OCI-LY1 (cell line): ENCODE measurements at regions not wholly inside any gene's neighbourhood (a gene's known extent, or its start where the extent isn't known, plus 50 kb on each side); places are given as distances from the start of the nearest gene placed in this dataset.

Source experiments
- H2AFZ ChIP-seq: fragments of 200-600 bp; sonication (generic), shearing (Covaris generic); 2 replicates; pipeline ENCODE4 v1.6.0; 2014; ENCODE audit warnings: antibody characterized with exemption, mild to moderate bottlenecking, low read length
- H3F3A ChIP-seq: fragments of 200-600 bp; sonication (generic), shearing (Covaris generic); 2 replicates; pipeline ENCODE4 v1.6.0; 2014; ENCODE audit warnings: mild to moderate bottlenecking, antibody characterized with exemption, low read length, moderate library complexity; ENCODE audit not compliant: insufficient read depth
- H3K27ac ChIP-seq: fragments of 200-600 bp; sonication (generic); 2 replicates; pipeline ENCODE4 v1.5.1; 2014; ENCODE audit warnings: low read length, mixed run types, mild to moderate bottlenecking, low read depth; ENCODE audit not compliant: poor library complexity, severe bottlenecking
- H3K27me3 ChIP-seq: fragments of 200-600 bp; sonication (generic); 2 replicates; pipeline ENCODE4 v1.6.0; 2014; ENCODE audit warnings: antibody characterized with exemption, mild to moderate bottlenecking, low read length, moderate library complexity; ENCODE audit not compliant: insufficient read depth
- H3K36me3 ChIP-seq: fragments of 200-600 bp; sonication (generic); 2 replicates; pipeline ENCODE4 v1.6.1; 2014; ENCODE audit warnings: mild to moderate bottlenecking, antibody characterized with exemption, low read length, moderate library complexity, mixed read lengths; ENCODE audit not compliant: insufficient read depth
- H3K4me1 ChIP-seq: fragments of 200-600 bp; sonication (generic); 2 replicates; pipeline ENCODE4 v1.5.1; 2014; ENCODE audit warnings: mild to moderate bottlenecking, low read length, moderate library complexity; ENCODE audit not compliant: insufficient read depth, severe bottlenecking
- H3K4me2 ChIP-seq: fragments of 200-600 bp; sonication (generic), shearing (Covaris generic); 2 replicates; pipeline ENCODE4 v1.6.1; 2014; ENCODE audit warnings: low read length
- H3K4me3 ChIP-seq: fragments of 200-600 bp; sonication (generic); 2 replicates; pipeline ENCODE4 v1.5.1; 2014; ENCODE audit warnings: low read length, low read depth, mild to moderate bottlenecking, mixed read lengths; ENCODE audit not compliant: poor library complexity, severe bottlenecking
- H3K79me2 ChIP-seq: fragments of 200-600 bp; shearing (Covaris generic); 2 replicates; pipeline ENCODE4 v1.6.1; 2016; ENCODE audit warnings: mixed run types, low read length, mixed read lengths; ENCODE audit not compliant: insufficient read depth
- H3K9ac ChIP-seq: fragments of 200-600 bp; sonication (generic), shearing (Covaris generic); 2 replicates; pipeline ENCODE4 v1.6.1; 2014; ENCODE audit warnings: mild to moderate bottlenecking, low read length, mixed read lengths
- H3K9me2 ChIP-seq: fragments of 200-600 bp; sonication (generic), shearing (Covaris generic); 2 replicates; pipeline ENCODE4 v1.6.1; 2014; ENCODE audit warnings: low read depth, mild to moderate bottlenecking, low read length, mixed read lengths
- H3K9me3 ChIP-seq: fragments of 200-600 bp; shearing (Covaris generic); 2 replicates; pipeline ENCODE4 v1.6.1; 2014; ENCODE audit warnings: low read length, mixed read lengths
- H4K20me1 ChIP-seq: fragments of 200-600 bp; sonication (generic), shearing (Covaris generic); 2 replicates; pipeline ENCODE4 v1.6.0; 2016; ENCODE audit warnings: mild to moderate bottlenecking, low read length; ENCODE audit not compliant: insufficient read depth
- EZH2 ChIP-seq: fragments of 200-600 bp; sonication (generic), shearing (Covaris generic); IDR thresholded peaks from 2 replicates; pipeline ENCODE4 v1.8.0; 2017; ENCODE audit warnings: borderline replicate concordance, mixed run types, mild to moderate bottlenecking, antibody characterized with exemption, low read length, moderate library complexity, mixed read lengths
- TF ChIP-seq, protein P1 (sequence below): fragments of 200-600 bp; sonication (generic), shearing (Covaris generic); IDR thresholded peaks from 2 replicates; pipeline ENCODE4 v1.5.1; 2017; ENCODE audit warnings: mild to moderate bottlenecking, antibody characterized with exemption, low read length, moderate library complexity, mixed read lengths

DNA sequence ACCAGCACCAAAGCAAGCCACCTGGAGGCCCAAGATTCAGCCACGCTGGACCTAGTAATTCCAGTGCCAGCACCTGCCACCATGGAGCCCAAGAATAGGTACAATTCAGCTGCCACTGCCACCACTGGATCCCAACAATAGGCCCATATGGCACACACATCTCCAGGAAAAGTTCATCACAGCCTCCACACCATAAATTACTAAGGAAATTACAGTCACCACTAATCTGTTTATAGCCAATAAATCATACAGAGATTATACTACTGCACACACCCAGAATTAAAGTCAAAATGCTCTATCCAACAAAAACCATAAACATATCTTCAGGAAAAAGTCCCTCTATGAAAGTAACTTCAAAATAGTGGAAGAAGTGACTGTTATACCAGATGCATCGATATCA, 242.8 kb downstream of the SPATA31D1 start:
- Histone ChIP-seq H3K4me2 (no peak overlapping the region), H3K4me3 (no peak overlapping the region), H4K20me1 (no peaks in the 10 kb centered on the region), H3K36me3 (no peaks in the 10 kb centered on the region; the same call in 1 of the 2 replicates), H3K9me3 (peaks cover 9% of the 10 kb centered on the region; the same call in 1 of the 2 replicates), H3F3A (peaks cover 6% of the 10 kb centered on the region; the same call in 1 of the 2 replicates), H3K9ac (no peak overlapping the region), H2AFZ (no peak overlapping the region), H3K27ac (no peak overlapping the region), H3K4me1 (peaks cover 16% of the 10 kb centered on the region), H3K27me3 (no peaks in the 10 kb centered on the region), H3K79me2 (no peaks in the 10 kb centered on the region), H3K9me2 (no peaks in the 10 kb centered on the region)
- TF ChIP-seq, protein P1, sequence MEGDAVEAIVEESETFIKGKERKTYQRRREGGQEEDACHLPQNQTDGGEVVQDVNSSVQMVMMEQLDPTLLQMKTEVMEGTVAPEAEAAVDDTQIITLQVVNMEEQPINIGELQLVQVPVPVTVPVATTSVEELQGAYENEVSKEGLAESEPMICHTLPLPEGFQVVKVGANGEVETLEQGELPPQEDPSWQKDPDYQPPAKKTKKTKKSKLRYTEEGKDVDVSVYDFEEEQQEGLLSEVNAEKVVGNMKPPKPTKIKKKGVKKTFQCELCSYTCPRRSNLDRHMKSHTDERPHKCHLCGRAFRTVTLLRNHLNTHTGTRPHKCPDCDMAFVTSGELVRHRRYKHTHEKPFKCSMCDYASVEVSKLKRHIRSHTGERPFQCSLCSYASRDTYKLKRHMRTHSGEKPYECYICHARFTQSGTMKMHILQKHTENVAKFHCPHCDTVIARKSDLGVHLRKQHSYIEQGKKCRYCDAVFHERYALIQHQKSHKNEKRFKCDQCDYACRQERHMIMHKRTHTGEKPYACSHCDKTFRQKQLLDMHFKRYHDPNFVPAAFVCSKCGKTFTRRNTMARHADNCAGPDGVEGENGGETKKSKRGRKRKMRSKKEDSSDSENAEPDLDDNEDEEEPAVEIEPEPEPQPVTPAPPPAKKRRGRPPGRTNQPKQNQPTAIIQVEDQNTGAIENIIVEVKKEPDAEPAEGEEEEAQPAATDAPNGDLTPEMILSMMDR: no peak
- TF ChIP-seq EZH2: no peak

DNA sequence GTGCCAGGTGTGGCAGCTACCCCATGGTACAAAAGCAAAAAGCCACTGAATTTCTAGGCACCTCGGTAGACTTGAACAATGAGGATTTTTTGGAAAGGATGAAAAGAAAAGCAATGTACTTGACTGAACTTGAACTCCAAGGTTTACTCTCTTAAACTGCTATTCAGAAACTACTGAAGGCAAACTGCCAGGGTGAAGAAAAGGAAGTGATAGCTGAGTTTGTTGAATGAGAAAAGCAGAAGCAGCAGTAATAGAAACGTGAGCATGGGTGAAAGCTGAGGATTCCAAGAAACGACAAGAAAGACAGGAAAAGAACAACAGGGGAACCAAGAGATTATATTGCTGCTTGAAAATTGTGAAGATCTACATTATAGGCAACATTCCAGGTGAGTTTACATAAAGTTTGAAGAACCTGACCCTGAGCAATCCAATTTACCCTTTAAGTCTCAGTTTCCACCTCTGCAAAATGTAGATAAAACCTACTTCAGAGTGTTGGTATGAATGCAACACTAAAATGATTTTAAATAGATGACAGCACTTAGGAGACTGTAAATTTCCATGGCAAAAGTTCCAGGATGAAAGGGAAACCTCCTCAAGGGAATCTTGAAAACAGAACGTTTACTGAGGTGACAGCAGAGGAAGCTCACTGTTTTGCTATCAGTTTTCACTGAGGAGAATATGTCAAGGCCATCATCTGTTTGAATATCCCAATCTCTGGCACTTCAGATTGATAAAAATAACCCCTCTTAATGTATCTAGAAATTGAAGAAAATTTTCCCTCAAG, 245.8 kb downstream of the SPATA31D1 start:
- H3K9me2 ChIP-seq: no peaks in the 10 kb centered on the region
- peak overlapping the region; percentile 50 for H3K4me2 ChIP-seq
- H4K20me1 ChIP-seq: no peaks in the 10 kb centered on the region

DNA sequence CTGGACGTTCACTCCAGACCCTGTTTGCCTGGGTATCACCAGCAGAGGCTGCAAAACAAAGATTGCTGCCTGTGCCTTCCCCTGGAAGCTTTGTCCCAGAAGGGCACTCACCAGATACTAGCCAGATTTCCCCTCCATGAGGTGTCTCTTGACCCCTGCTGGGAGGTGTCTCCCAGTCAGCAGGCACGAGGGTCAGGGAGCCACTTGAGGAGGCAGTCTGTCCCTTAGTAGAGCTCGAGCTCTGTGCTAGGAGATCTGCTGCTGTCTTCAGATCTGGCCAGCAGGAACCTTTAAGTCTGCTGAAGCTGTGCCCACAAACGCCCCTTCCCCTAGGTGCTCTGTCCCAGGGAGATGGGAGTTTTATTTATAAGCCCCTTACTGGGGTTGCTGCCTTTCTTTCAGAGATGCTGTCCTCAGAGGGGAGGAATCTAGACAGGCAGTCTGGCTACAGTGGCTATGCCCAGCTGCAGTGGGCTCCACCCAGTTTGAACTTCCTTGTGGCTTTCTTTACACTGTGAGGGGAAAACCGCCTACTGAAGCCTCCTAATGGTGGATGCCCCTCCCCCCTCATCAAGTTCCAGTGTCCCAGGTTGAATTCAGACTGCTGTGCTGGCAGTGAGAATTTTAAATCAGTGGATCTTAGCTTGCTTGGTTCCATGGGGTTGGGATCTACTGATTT, 253.9 kb downstream of the SPATA31D1 start:
- TF ChIP-seq EZH2: no peak
- TF ChIP-seq, protein P1: no peak
- no peaks in the 10 kb centered on the region for H3K27me3 ChIP-seq
- H3K27ac ChIP-seq: no peak overlapping the region
- no peak overlapping the region for H3K4me3 ChIP-seq
- H4K20me1 ChIP-seq: no peaks in the 10 kb centered on the region
- no peaks in the 10 kb centered on the region for H3F3A ChIP-seq
- no peak overlapping the region; the same call in 1 of the 2 replicates for H3K9ac ChIP-seq
- no peaks in the 10 kb centered on the region for H3K79me2 ChIP-seq
- 0 out of 2 replicates have a peak, but pooled peaks cover 3% of the 10 kb centered on the region for H3K9me3 ChIP-seq
- H2AFZ ChIP-seq: no peak overlapping the region
- H3K36me3 ChIP-seq: no peaks in the 10 kb centered on the region
- H3K9me2 ChIP-seq: no peaks in the 10 kb centered on the region
- H3K4me2 ChIP-seq: no peak overlapping the region
- H3K4me1 ChIP-seq: peaks cover 14% of the 10 kb centered on the region

More for the DNA sequence above, 245.8 kb downstream of the SPATA31D1 start:
- Histone ChIP-seq H3K4me3 (peak overlapping the region; percentile 24), H3K36me3 (no peaks in the 10 kb centered on the region), H3K27me3 (no peaks in the 10 kb centered on the region), H3K9ac (peak overlapping the region; percentile 40), H3K4me1 (peaks cover 16% of the 10 kb centered on the region), H3K27ac (peak overlapping the region; percentile 76), H3K79me2 (no peaks in the 10 kb centered on the region), H2AFZ (peak overlapping the region; percentile 53; the same call in 1 of the 2 replicates), H3F3A (peaks cover 6% of the 10 kb centered on the region; the same call in 1 of the 2 replicates), H3K9me3 (peaks cover 9% of the 10 kb centered on the region; the same call in 1 of the 2 replicates)
- no peak for TF ChIP-seq EZH2
- TF ChIP-seq, protein P1: no peak
